HG03025 (cell line): ENCODE measurements at regions not wholly inside any gene's neighbourhood (a gene's known extent, or its start where the extent isn't known, plus 50 kb on each side); places are given as distances from the start of the nearest gene placed in this dataset.

Experiments
- ATAC-seq: cut with Tn5 transposase; IDR thresholded peaks from one replicate; pipeline ENCODE4 v1.9.1; 2021; ENCODE audit warnings: mild to moderate bottlenecking, moderate library complexity; ENCODE audit not compliant: unreplicated experiment, low FRiP score

GRCh38 chr17:15048933-15049794 is 216.0 kb downstream of the PMP22 start:
- ATAC-seq = no peak

DNA sequence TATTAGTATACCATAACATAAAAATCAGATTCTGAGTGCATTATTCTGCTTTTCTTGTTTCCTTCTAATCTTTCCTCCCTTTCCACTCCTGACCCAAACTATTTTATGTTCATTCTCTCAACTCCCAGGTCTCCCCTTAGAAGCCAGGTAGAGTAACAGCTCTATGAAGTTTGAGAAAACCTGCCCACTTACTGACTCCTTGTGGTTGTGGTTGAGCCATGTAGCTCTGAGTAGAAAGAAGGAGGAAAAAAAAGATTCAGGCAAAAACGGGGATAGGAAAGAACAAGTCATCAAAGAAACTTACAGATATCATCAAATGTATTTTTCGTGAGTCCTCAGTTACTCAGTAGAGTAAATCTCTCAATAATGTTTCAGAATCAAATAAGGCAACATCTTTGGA is 216.7 kb downstream of the PMP22 start:
- ATAC-seq = no peak

- ATAC-seq = no peak
These were observed 222.8 kb downstream of the PMP22 start for GRCh38 chr17:15042311-15042710.

DNA sequence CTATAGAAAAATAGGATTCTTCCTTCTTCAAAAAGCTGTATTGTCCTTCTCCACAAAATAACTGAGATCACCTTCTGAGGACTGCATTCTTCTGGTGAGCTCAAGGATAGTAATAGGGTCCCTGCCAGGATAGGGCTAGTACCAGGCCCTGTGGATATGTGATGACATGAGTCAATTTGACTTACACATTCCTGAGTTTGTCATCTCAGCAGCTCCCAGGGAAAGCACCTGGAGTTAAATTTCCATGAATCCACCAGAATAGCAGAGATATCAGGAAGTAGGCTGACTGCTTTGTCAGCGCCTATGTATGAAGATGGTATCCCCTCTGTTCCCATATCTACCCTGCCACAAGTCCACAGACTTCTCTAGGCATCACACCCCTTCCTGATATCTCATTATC is 225.8 kb downstream of the PMP22 start:
- no peak for ATAC-seq

- no peak for ATAC-seq
These were observed 226.5 kb downstream of the PMP22 start for GRCh38 chr17:15038656-15039055.

DNA sequence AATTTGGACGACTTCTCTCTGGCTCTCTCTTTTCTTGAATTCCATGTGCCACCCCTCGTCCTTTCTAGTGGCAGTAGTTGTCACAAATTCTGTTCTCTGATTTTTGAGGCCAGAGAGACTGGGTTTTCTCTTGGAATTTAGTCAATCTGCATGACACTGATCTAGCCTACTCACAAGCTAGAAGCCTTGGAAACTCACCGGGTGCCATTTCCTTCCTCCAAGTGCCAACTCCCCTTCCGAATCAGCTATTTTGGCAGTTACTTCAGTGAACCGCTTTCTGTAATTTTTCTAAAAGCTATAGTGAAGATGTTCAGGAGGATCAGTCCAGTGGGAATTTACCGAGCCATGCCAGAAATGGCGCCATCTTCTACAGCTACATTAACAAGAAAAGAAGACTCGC is 228.9 kb downstream of the PMP22 start:
- ATAC-seq = no peak

GRCh38 chr17:15031975-15032374 is 233.2 kb downstream of the PMP22 start:
- no peak for ATAC-seq

- no peak for ATAC-seq
These were observed 235.7 kb downstream of the PMP22 start for GRCh38 chr17:15029469-15029868.

DNA sequence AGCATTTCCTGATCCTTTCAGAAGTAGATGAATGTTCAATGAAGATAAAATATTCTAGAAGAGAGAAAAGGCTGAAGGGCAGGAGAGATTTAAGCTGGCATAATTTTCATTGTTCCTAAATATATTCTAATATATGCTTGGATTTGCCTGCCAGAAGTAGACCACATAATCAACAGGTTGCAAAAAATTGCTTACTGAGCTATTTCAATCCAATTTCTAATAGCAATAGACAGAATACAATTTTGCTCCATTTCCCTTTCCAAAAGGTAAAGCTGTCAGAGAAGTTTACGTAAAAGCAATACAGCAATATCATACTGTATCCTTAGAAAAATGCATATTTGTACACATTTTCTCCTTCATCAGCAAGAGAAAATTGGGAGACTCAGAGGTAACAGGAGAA is 237.3 kb downstream of the PMP22 start:
- ATAC-seq = no peak

DNA sequence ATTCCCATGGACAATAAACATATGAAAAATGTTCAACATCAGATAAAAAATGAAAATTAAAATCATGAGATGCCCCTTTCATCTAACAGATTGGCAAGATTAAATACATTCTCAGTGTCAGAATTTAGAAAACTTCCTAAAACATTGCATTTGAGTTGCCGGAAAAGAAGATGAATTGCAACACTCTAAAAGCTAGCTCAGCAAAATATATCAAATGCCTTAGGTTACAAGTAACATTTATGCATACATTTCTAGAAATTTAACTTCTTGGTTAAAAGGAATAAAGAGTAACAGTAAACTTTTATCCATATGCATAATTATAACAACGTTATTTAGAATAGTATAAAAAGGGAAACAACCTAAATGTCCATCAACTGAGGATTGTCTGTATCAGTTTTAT is 239.0 kb downstream of the PMP22 start:
- no peak for ATAC-seq

DNA sequence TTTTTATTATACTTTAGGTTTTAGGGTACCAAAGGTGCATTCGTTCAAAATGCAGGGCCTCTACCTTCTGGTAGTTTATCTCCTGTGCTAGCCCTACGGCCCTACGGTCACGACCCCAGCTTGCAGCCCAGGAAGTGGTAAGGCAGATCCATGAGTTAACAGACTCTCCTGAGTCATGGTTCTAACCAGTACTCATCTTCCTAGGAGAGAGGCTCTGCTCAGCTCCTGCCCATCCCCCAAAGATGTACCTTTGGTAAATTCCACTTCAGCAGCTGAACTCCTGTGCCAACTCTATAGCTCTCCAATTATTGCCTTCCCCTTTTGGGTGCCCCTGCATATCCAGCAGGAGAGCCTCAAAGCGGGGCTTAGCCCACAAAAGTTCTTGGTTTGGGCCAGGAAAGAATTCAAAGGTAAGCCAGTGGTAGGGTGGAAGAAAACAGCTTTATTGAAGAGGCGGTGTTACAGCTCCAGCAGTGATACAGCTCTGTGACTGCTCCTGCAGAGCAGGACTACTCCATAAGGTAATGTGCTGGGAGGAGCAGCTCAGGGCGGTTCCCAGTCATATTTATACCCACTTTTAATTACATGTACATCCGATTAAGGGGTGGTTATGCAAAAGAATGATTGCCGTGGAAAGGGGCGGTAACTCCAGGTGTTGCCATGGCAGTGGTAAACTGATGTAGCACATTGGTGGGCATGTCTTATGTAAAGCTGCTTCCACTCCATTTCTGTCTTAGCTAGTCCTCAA is 241.4 kb downstream of the PMP22 start:
- ATAC-seq = no peak

DNA sequence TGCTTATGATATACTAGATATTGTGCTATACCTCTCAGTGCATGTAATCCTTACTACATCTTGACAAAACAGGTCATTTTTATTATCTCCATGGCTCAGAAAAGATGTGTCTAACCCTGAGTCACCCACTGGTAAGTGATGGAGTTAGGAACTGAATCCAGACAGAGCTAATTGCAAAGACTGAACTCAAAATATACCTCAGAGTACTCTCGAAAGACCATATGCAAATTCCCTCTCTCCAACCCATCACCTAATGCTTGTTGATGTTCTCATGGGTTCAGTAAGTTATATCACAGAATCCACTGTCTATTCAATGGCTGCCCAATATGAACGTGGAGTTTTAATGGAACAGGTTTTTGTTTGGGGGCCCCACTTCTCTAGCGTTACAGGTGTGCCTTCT is 246.0 kb downstream of the PMP22 start:
- ATAC-seq = no peak

DNA sequence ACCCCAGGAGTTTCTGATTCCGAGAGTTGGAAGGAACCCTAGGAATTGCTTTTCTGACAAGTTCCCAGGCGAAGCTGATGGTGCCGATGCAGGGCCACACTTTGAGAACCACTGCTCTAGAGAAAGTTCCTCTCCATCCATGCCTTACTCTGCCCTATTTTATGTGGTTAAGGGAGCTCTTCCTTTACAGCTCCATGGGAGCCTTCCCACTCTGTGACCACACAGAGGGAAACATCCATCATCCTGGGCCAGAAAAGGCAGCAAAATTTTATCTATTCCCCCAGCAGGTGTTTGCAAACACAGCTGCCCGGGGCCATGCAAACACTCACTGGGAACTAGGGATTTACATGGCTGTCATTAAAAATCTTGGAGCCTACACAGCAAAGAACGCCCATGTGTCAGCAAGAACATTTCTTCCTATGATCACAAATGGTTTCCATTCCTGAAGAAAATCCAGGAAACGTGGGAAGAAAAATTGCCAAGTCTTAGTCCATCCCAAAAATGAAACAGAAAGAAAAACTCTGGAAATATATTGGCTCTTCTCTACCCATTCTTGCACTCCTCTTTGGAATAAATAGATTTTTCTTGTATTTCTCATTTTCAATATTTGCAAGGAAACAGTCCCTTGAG is 252.7 kb downstream of the PMP22 start:
- ATAC-seq = no peak

- no peak for ATAC-seq
These were observed 256.0 kb downstream of the PMP22 start for GRCh38 chr17:15009087-15009486.

GRCh38 chr17:15007147-15007553 is 258.0 kb downstream of the PMP22 start:
- no peak for ATAC-seq

GRCh38 chr17:15006421-15007128 is 258.6 kb downstream of the PMP22 start:
- ATAC-seq = no peak

DNA sequence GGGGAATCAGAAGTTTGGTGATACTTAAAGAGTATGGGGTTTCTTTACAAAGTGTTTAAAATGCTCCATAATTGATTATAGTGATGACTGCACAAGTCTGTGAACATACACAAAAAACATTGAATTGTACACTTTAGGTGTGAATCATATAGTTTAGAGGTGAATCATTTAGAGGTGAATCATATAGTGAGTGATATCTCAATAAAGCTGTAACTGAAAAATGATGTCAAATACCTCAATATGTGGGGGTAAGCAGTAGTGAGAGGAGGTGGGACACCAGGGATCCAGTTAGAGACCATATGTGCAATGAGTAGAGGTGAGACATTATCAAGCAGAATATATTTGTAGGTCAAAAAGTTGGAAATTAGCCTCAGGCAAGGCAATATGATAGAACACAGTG is 264.5 kb downstream of the PMP22 start:
- ATAC-seq = no peak

DNA sequence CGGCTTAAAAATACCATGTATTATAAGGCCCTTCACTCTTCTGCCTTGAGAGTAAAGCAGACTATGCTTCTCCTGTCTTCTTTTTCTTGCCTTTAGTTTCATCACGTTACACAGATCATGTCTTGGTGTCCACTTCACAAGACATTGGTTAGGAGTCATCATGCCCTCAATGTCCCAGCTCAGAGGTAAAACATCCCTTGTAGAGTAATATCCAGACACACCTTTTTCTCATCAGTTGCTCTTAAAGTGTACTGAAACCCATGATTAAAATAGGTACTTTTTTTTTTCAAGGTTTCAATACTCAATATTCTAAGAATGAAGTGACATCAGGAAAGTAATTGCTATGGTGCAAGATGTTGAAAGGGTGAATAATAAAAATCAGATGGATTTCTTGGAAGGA is 267.8 kb downstream of the PMP22 start:
- ATAC-seq = no peak

GRCh38 chr17:14986127-14986526 is 279.0 kb downstream of the PMP22 start:
- no peak for ATAC-seq

GRCh38 chr17:14972844-14973243 is 292.3 kb downstream of the PMP22 start:
- ATAC-seq = no peak

DNA sequence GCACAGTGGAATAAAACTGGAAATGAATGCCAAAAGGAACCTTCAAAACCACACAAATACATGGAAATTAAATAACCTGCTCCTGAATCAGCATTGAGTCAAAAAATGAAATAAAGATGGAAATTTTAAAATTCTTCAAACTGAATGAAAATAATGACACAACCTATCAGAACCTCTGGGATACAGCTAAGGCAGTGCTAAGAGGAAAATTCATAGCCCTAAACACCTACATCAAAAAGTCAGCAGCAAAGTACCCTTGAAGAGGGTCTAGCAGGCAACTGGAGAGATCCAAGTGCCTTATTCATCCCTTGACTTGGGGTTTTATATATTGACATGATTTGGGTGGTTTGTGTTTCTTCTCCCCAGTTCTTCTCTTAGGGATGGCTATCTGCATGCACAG is 294.1 kb downstream of the PMP22 start:
- ATAC-seq = no peak
